ENCODE measurements at regions not wholly inside any gene's neighbourhood (a gene's known extent, or its start where the extent isn't known, plus 50 kb on each side); places are given as distances from the start of the nearest gene placed in this dataset.

DNA sequence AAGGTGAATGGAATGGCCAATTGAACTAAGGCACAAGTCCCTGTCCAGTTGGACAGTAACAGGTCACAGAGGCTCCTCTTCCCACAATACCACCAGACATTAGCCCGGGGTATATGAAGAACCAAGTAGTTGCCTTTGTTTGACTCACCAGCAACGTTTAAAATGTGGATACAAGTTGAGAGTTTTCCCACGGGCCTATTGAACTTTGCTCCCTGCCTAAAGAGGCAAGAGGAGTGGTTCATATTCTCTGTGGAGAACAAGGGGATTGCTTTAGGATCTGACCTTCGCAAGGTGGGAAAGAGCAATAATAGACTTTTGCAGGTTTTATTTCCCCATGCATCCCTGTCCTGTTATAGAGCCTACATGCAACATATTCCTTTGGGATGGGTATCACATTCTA is 177.2 kb downstream of the POU4F1 start:
- DNase-seq (ENCODE audit: low read depth, low spot score) = no peak

DNA sequence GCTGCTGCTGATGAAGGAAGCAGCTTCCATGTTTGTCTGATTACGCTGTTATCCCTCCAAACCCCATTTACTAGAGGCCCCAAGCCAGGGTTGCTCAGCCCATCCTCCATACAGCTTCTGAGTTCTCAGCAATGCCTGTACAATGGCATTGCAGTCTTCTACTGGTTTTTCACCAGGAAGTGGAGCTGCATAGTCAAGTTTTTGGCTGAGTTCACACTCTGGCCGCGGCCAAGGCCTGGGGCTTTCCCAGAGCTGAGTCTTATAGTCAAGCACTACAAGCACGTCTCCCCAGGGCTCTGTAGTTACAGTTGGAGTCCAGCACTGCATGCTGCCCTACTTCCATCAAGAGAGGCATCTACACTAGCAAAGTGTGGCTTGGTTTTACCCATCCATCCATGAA is 182.5 kb downstream of the POU4F1 start:
- no peak for DNase-seq (ENCODE audit: low read depth, low spot score)

DNA sequence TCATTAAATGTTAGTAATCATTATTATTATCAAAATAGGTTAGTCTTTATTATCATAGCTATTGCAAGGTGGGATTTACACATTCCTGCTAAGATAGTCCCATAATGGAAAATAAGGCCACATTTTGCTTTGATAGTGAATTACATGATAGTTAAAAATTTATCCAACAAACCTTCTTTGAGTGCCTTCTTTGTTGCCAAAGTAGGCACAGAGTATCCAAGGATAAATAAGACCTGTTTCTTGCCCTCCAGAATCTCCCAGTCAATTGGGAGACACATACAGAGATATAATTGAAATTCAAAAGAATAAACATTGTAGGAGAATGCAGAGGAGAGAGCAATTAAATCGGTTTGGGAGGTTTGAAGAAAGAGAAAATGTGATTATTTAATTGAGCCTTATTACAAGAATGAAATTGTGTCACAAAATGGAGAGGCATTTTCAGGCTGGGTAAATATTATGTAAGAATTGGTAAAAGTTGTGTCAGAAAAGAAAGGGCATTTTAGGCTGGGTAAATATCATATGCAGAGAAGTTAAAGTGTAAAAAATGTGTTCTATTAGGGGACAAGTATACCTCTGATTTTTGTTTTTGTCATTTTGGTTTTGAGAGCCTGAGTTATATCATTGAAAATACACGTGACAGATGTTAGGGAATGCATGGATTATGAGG is 189.3 kb downstream of the POU4F1 start:
- no peak for DNase-seq (ENCODE audit: low read depth, low spot score)

DNA sequence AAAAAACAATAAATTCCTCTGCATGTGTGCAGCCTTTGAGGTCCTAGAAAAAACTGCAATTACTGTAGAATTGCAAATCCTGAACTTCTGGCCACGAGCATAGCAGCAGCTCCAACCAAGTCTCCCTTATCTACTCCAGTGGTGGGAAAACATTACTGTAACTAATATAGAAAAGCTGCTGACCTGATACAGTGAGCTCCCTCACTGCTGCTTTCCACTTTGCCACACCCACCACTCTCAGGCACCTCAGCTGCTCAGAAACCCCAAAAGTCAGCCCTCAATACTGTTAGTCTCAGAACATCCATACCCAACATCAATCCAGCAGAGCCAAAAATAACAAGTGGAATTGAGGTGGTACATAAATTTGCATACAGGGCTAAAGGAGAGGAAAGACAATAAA is 192.5 kb downstream of the POU4F1 start:
- no peak for DNase-seq (ENCODE audit: low read depth, low spot score)

DNA sequence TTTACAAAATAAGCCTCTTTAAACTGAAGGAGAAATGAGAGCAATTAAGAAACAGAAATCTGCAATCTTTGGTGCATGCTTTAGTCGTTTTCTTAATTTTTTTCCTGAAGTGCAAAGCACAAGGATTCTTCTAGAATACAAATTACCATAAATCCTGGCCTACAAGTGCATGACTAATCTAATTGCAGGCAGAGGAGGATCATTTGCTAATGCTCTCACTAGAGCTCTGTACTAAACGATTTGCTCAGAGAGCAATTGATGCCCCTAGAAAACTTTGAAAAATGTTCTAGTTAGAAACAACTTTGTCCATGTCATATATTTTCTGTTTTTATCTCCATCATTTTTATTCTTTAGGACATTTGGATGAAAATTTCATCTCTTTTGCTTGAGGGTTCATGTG is 193.2 kb downstream of the POU4F1 start:
- DNase-seq (ENCODE audit: low read depth, low spot score) = no peak

DNA sequence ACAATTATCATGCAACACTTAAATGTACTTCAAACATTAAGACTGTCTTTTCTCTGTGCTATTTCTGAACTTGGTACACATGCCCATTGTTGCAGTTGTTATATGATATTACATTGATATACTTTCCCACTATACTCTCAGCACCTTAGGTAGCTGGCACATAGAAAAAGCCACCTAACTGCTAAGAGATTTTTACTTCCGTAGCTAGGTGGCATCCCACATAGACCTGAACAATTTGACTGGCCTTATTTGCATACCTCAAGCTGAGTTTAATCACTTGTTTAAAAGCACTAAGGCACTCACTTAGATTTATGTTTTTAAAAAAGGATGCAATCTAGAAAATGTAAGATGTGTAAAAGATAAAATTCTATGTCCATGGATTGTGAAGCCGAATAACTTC is 194.2 kb downstream of the POU4F1 start:
- DNase-seq (ENCODE audit: low read depth, low spot score) = no peak

DNA sequence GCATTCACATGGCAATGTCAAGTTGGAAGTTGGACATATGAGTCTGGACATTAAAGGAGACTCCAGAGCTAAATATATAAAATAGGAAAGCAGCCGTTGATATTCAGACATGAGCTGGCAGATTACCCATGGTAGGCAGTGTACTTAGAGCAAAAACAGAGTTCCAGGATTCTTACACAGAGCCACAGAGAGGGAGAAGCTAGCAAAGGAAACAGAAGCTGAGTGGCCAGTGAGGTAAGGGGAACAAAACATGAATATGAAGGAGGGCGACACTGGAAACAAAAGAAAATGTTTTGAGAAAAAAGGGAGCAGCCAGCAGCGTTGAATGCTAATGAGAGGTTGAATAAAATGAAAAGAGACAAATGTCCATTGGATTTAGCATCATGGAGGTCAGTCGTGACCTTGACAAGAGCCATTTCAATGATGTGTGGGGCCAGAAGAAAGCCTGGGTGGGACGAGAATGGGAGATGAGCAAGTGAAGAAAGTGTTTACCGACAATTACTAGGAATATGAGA is 198.4 kb downstream of the POU4F1 start:
- no peak for DNase-seq (ENCODE audit: low read depth, low spot score)

DNA sequence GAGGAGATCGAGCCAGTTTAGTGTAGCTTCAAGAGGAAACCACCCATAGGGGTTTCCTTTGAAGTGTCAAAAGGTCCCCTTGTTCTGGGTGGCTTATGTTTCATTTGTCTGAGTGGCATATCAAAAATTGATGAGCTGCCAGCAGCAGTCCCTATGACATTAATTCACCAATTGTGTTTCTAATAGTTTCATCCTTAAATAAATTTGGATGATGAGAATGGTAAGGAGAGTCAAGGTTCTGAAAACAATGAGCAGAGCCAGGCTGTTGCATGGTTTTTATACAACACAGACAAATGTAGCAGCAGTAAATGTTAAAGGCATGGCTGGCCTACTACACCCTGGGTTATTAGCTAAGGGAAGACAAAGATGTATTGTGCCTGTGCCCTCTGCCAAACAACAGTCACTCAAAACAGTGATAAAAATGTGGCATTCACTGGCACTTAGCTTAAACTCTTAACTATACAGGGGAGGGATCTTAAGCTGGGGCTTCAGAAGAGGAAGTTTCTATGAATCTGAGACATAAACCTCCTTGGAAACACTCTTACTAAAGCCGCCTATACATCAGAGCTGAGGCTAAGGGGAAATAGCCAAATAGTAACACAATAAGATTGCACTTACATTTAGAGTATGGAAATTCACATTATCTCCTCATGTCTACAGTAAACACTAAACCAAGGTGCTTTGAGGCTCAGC is 200.5 kb downstream of the POU4F1 start:
- DNase-seq (ENCODE audit: low read depth, low spot score) = no peak

DNA sequence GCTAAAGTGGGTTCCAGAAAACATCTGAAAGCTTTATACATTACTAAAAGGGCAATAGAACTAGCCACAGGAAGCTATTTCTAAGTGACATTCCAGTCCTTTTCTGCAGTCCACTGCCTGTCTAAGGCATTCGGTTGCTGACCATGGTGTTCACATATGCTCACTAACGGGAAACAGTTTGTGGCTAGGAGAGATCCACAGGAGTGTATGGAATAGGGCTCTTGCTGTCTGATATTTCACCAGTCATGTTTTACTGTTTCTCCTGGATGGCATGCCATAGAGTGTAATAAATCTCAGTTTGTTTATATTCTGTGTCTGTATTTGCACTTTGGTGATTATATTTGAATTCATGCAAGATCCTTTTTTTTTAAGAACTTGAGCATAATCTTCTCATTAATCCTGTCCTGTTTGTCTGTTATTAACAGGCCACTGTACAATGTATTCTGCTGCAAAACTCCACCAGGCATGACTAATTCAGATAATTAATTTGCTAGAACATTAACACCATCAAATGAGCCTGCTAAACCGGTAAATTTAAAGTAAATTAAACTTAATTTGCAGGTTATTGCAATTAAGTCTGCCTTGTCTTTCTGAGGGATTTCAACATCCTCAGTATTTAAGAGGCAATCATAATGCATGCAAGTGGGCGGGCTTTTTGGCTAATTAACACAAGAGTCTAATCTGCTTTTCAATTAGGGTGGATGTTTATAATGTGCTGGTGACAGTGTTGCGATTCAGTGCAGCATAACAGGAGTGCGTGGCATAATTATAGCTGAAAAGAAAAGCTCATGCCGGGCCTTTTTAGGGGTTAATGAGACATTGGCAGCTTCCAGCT is 201.3 kb downstream of the POU4F1 start:
- no peak for DNase-seq (ENCODE audit: low read depth, low spot score)

DNA sequence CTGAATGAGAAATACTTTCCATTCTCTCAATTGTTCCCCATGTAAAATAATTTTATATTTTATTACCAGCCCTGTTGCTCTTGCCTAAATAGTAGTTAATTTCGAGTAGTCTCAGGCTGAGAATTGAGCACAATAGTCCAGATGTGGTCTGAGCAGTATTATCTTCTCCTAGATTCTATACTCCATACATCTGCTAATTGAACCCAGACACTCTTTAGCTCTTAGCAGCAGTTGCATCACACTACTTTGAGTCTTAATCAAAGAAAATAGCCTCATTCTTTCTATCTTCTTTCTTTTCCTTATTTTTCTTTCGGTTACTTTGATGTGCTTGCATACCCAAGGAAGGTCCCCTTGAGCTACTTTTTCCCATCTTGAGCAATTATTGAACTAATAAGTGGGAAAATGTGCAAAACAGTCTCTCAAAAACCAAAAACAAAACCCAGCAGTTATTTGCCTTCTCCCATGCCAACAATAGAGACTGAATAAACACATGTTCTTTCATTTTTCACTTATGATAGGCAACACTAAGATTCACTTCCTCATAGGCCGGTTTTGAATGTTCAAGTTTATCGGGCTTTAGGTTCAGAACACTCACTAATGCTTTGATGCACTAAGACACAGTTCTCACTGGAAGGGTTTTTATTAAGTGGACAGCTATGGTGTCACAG is 204.5 kb downstream of the POU4F1 start:
- DNase-seq (ENCODE audit: low read depth, low spot score) = no peak

DNA sequence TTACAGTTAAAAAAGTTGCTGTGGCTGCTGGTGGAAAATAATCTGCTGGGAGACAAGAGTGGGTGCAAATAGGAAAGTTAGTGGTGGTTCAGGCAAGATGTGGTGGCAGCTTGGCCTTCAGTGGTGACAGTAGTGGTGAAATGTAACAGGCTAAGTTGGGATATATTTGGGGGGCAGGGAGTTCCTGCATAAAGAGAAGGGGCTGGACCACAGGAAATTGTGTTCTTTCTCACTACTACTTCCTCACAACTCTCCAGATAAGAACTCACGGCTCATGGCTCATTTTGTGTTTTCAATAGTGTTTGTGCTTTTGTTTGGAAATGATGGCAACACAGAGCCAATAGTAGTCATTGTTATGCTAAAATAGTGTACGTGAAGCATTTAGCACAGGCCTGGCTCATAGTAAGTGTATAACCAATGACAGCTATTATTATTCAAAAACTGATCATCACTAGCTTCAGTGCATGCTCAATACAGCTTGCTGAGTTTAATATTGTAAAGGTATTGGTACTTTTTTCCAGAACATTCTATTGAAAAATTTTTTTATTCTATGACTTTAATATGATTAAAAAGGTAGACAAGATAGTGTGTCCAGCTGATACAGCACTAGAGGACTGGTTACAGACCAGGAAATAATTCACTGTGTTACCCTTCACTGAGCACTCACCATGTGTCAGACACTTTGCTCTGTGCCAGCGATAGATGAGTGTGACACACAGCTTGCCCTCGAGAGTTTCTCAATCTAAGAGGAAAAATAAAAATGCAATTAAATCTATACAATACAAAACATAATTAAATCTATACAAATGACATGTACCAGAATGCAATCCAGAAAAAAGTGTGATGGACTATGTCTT is 209.8 kb downstream of the POU4F1 start:
- DNase-seq (ENCODE audit: low read depth, low spot score) = no peak

DNA sequence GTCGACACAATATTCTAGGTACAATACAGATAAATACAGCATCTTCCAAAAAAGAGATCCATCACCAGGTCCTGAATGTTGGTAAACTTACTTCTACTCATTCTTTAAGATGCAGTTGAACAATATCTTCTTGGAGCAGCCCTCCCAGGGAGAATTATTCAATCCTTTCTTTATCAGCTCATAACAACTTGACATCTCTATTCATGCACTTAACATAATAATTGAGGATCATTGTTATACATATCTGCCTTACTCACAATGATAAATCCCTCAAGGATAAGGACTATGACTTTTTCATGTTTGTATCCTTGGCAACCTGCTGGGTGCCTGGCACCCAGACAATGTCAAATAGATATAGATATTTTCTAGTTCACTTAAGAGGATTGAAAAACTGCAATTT is 219.5 kb downstream of the POU4F1 start:
- DNase-seq (ENCODE audit: low read depth, low spot score) = no peak

DNA sequence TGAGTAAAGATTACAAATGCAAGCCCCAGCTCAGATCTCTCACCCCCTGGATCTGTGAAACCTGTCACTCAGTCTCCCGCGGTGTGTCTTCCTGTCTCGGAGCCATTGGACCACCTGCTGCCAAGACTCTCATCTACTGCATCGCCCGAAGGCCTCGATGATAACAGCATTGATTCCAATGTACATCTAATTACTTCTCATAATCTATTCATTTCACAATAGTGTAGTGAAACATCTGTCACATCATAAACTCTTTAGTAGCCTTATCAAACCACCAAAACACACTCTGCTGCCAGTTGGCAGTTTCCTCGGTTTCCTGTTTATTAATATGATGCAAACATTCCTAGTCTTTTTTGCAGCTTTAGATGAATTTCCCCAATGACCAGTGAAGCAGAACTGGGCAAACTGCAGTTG is 220.3 kb downstream of the POU4F1 start:
- no peak for DNase-seq (ENCODE audit: low read depth, low spot score)

DNA sequence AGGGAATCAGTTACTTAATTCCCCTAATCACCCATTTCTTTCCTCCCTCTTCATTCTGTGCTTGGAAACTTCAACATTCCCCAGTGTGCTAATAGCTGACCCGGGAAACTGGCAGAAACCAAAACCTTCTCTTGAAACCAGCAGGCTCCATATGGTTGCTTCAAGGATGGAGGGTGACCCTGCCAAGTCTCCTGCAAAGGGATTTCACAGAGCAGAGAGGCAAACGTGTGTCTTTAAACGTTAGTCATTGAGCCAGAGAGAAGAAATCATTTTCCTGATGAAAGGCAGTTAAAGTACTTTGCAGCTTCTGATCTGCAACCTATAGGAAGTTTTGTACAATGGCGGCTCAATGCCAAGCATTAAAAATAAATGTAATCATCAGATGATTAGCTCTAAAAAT is 220.9 kb downstream of the POU4F1 start:
- DNase-seq (ENCODE audit: low read depth, low spot score) = no peak

DNA sequence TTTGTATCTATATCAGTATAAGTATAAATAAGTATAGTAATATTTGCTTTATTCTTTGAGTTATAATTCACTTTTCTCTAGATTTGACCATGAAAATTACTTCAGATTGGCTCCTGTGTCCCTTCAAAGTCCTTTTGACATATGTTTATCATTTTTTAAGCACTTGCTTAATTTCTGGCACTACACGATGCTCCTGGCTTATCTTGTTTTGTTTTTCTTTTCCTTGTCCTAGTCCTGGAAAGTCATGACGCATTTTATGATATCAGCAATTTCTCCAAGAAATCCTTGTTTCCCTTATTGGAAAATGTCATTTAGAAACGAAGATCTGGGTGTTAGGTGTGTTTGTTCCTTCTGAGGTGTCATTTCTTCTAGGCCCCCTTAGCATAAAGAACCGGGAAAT is 226.5 kb downstream of the POU4F1 start:
- DNase-seq (ENCODE audit: low read depth, low spot score) = no peak

DNA sequence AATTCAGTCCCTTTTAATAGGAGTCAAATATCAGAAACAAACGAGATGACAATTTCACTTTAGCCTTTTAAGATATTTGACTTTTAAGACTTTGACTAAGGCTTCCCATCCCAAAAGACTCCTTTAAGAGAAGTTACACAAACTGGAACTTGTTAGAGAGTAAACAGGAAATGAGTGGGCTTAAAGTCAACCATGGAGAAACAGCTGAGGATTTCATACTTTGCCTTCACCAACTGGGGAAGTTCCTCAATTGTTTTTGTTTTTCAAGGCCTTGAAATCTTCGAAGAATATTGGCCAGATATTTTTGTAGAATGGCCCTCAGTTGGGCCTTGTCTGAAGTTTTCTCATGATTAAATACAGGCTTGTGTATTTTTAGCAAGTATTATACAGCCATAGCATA is 227.3 kb downstream of the POU4F1 start:
- DNase-seq (ENCODE audit: low read depth, low spot score) = no peak

DNA sequence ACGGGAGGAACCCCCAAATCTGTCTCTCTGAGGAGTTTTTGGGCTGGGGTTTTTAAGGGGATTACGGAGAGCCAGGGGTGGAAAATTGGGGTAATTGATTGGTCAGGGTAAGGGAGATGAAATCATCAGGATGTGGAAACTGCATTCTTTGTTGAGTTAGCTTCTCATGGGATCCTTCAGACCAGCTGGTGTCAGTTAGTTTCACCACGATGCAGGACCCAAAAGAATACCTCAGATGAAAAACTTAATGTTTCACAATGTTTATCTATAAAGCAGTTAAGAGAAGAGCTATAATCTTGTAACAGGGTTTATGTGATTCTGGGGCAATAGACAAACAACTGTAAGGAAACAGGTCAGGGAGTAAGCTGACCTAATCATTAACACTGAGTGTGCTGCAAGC is 230.8 kb downstream of the POU4F1 start:
- DNase-seq (ENCODE audit: low read depth, low spot score) = no peak

DNA sequence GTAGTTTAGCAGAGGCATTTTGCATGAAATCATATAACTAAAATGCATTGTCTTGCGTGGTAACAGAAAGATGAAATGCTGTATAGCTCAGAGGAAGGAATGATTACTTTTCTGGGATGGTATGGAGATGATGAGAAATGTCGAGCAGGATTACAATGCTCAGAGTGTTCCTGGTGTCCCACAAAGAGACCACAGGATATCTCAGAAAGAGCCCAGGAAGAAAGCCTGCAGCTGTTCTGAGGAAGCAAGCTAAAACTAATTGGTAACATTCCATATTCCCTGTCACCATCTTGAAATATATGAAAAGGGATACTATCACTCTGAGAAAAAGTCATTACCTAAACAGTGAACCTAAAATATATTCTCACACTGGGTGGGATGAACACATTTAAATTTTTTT is 233.1 kb downstream of the POU4F1 start:
- DNase-seq (ENCODE audit: low read depth, low spot score) = no peak

DNA sequence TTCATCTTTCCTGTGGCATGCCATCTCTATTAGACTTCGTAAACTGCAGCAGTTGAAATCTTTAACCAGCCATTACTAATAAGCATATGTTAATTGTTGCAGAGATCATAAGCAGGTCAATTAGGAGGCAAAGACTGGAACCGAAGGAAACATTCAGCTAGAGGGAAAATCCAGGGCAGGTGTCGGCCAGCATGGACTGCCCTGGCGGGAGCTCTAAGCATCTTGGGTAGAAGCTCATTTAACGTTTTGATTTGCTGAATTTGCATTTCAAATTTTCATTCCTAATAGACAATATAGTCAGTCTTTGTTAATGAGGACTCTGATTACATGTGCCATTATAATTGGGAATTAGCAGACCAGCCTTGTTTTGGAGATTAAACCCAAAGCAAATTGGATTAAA is 238.6 kb downstream of the POU4F1 start:
- DNase-seq (ENCODE audit: low read depth, low spot score) = no peak

DNA sequence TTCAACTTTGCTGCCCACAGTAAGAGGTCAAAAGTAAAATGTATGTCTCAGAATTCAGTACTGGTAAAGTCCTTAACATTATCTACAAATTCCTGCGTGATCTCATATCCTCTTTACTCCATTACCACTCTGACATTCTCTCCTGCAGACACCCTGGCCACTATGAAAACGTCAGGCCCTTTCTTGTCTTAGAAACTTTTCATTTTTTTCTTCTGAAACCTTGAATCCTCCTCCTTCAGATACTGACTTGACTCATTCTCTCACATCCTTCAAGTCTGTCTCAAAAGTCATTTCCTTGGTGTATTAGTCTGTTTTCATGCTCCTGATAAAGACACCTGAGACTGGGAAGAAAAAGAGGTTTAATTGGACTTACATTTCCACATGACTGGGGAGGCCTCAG is 262.3 kb downstream of the POU4F1 start:
- DNase-seq (ENCODE audit: low read depth, low spot score) = no peak

DNA sequence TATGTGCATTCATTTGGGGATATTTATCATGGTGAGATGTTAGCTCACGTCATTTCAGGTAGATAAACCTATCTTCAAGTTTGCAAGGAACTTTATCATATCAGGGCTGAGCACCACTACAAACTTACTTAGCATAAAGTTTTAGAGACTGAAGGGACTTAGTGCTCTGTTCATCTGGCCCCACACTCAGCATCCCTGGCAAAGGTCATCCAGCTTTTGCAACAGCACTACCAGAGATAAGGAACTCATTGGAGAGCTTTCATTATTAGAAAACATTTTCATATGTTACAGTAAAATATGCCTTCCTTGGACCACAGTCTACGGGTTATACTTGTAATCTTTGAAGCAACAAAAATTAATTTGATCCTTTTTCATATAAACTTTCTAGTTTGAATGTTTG is 263.4 kb downstream of the POU4F1 start:
- DNase-seq (ENCODE audit: low read depth, low spot score) = no peak

Measured in pulmonary artery endothelial cell (primary cell).